CD4-positive, alpha-beta T cell (primary cell): ENCODE measurements at regions not wholly inside any gene's neighbourhood (a gene's known extent, or its start where the extent isn't known, plus 50 kb on each side); places are given as distances from the start of the nearest gene placed in this dataset.

ENCODE experiments used
- ATAC-seq: fragments of 200-7000 bp; cut with Tn5 transposase; one replicate; pipeline ENCODE4 v1.10.0; 2022; ENCODE audit warnings: mild to moderate bottlenecking; ENCODE audit not compliant: poor library complexity
- CTCF ChIA-PET: fragments of 350-600 bp; sonication (Branson Sonifier 250); formaldehyde crosslinking; loops from one replicate; lab custom pipeline; 2021; ENCODE audit warnings: antibody characterized with exemption, inconsistent platforms; lab: Charles Lee
- POLR2A ChIA-PET: fragments of 350-600 bp; sonication (Branson Sonifier 250); formaldehyde crosslinking; loops from one replicate; lab custom pipeline; 2021; ENCODE audit warnings: antibody characterized with exemption, inconsistent platforms; lab: Charles Lee
- DNase-seq, 14 experiments: peaks; one replicate each; pipeline ENCODE4 v3.0.0-alpha.2; 2013 to 2020; ENCODE audit warnings: mixed read lengths in 2 of 14
- H3K27ac ChIP-seq, 2 donors: one replicate each; pipeline versions ENCODE4 v1.5.1 to v1.7.0; 2013; ENCODE audit warnings: low read length in 2 of 2, low read depth in 1 of 2, mild to moderate bottlenecking in 1 of 2
- H3K27me3 ChIP-seq, 2 experiments: 1 replicate in 1 of 2; 2 replicates in 1 of 2; pipeline versions ENCODE4 v1.6.1 to v1.7.0; 2013; ENCODE audit warnings: low read length in 2 of 2, control low read depth in 1 of 2, mild to moderate bottlenecking in 1 of 2, moderate library complexity in 1 of 2; ENCODE audit not compliant: insufficient read depth in 2 of 2, control insufficient read depth in 1 of 2
- H3K36me3 ChIP-seq: one replicate; pipeline ENCODE4 v1.6.1; 2013; ENCODE audit warnings: low read length, control low read depth; ENCODE audit not compliant: insufficient read depth
- H3K4me1 ChIP-seq: one replicate; pipeline ENCODE4 v1.6.1; 2013; ENCODE audit warnings: low read length, control low read depth; ENCODE audit not compliant: insufficient read depth
- H3K4me3 ChIP-seq: one replicate; pipeline ENCODE4 v1.5.1; 2013; ENCODE audit warnings: mild to moderate bottlenecking, low read length, moderate library complexity
- H3K9me3 ChIP-seq, 2 experiments: 1 replicate in 1 of 2; 2 replicates in 1 of 2; pipeline versions ENCODE4 v1.6.1 to v1.7.0; 2013; ENCODE audit warnings: low read length in 2 of 2, mild to moderate bottlenecking in 2 of 2, control low read depth in 1 of 2, moderate library complexity in 1 of 2; ENCODE audit not compliant: control insufficient read depth in 1 of 2, insufficient read depth in 1 of 2
- H3K27ac Mint-ChIP-seq: one replicate; pipeline ENCODE4 v1.8.0; 2020; ENCODE audit warnings: mixed read lengths
- H3K27me3 Mint-ChIP-seq: one replicate; pipeline ENCODE4 v1.8.0; 2021; ENCODE audit warnings: mixed read lengths
- H3K36me3 Mint-ChIP-seq: one replicate; pipeline ENCODE4 v1.8.0; 2021; ENCODE audit warnings: low read depth, mixed read lengths
- H3K4me1 Mint-ChIP-seq: one replicate; pipeline ENCODE4 v1.8.0; 2021; ENCODE audit warnings: low read depth, mixed read lengths
- H3K4me3 Mint-ChIP-seq: one replicate; pipeline ENCODE4 v1.8.0; 2020; ENCODE audit warnings: mild to moderate bottlenecking, mixed read lengths
- H3K9me3 Mint-ChIP-seq: one replicate; pipeline ENCODE4 v1.8.0; 2020; ENCODE audit warnings: mixed read lengths
- intact Hi-C, 2 experiments: fragments of 100-400 bp; cut with DNase I in 1 of 2; cut with micrococcal nuclease in 1 of 2; formaldehyde crosslinking; loops; one replicate each; pipeline versions ENCODE4 v1.15.1 to v1.9.0; 2023 to 2025; cut with DNase I, micrococcal nuclease
- TF ChIP-seq, protein P1 (sequence below): fragments of 200-600 bp; IDR thresholded peaks from one replicate; pipeline ENCODE4 v1.8.0; 2022; ENCODE audit warnings: antibody characterized with exemption, mild to moderate bottlenecking

GRCh38 chr18:67650686-67651385, 134.3 kb upstream of the DSEL start:
- H3K9me3 Mint-ChIP-seq = no peaks in the 10 kb centered on the region
- no peaks in the 10 kb centered on the region for H3K27me3 Mint-ChIP-seq
- Histone ChIP-seq H3K27ac (no peak overlapping the region), H3K9me3 (no peaks in the 10 kb centered on the region), H3K4me1 (no peaks in the 10 kb centered on the region), H3K36me3 (no peaks in the 10 kb centered on the region), H3K4me3 (no peak overlapping the region), H3K27me3 (no peaks in the 10 kb centered on the region)
- ATAC-seq (no peak), DNase-seq (no peak)
- H3K4me3 Mint-ChIP-seq = no peak overlapping the region
- intact Hi-C loops = no loop called here
- ChIA-PET POLR2A (no interaction called here), CTCF (no interaction called here)
- TF ChIP-seq, protein P1, sequence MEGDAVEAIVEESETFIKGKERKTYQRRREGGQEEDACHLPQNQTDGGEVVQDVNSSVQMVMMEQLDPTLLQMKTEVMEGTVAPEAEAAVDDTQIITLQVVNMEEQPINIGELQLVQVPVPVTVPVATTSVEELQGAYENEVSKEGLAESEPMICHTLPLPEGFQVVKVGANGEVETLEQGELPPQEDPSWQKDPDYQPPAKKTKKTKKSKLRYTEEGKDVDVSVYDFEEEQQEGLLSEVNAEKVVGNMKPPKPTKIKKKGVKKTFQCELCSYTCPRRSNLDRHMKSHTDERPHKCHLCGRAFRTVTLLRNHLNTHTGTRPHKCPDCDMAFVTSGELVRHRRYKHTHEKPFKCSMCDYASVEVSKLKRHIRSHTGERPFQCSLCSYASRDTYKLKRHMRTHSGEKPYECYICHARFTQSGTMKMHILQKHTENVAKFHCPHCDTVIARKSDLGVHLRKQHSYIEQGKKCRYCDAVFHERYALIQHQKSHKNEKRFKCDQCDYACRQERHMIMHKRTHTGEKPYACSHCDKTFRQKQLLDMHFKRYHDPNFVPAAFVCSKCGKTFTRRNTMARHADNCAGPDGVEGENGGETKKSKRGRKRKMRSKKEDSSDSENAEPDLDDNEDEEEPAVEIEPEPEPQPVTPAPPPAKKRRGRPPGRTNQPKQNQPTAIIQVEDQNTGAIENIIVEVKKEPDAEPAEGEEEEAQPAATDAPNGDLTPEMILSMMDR = no peak
- H3K27ac Mint-ChIP-seq = no peak overlapping the region
- H3K36me3 Mint-ChIP-seq = no peaks in the 10 kb centered on the region
- H3K4me1 Mint-ChIP-seq = no peaks in the 10 kb centered on the region

DNA sequence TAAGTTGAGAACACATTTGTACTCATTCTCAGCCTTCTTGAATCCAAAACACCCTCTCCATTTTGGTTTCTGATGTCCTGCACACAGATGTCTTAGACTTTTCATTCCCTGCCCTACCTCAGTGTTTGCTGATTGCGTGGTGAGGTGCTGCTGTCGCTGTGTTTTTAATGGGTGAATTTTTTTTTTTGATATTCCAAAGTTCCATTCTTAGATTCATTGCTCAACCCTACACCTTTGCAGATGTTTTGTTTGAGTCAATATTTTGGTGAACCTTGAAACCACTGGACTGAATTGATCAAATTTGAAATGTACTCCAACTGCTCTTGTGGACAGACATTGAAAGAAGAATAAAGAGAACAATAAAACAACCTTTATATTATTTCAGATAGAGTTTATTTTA, 130.4 kb upstream of the DSEL start:
- Mint-ChIP-seq H3K27ac (no peak overlapping the region), H3K4me3 (no peak overlapping the region), H3K9me3 (no peaks in the 10 kb centered on the region), H3K36me3 (no peaks in the 10 kb centered on the region), H3K4me1 (no peaks in the 10 kb centered on the region), H3K27me3 (no peaks in the 10 kb centered on the region)
- H3K9me3 ChIP-seq = no peaks in the 10 kb centered on the region
- intact Hi-C loops = no loop called here
- H3K27me3 ChIP-seq = no peaks in the 10 kb centered on the region
- H3K27ac ChIP-seq = no peak overlapping the region
- TF ChIP-seq, protein P1 = no peak
- no peak overlapping the region for H3K4me3 ChIP-seq
- H3K36me3 ChIP-seq = no peaks in the 10 kb centered on the region
- POLR2A ChIA-PET = no interaction called here
- CTCF ChIA-PET = no interaction called here
- ATAC-seq (no peak), DNase-seq (no peak)
- H3K4me1 ChIP-seq = no peaks in the 10 kb centered on the region

DNA sequence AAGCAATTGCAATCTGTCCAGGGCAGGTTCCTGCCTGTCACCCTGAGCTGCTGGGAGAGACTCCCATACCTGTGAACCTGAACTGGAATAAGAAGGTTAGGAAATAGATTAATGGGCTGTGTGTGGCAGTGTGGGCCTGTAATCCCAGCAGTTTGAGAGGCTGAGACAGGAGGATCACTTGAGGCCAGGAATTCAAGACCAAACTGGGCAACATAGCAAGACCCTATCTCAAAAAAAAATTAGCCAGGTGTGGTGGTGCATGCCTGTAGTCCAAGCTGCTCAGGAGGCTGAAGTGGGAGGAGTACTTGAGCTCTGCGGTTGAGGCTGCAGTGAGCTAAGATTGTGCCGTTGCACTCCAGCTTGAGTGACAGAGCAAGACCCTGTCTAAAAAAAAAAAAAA, 127.7 kb upstream of the DSEL start:
- H3K36me3 Mint-ChIP-seq = no peaks in the 10 kb centered on the region
- H3K27ac Mint-ChIP-seq = no peak overlapping the region
- Histone ChIP-seq H3K4me1 (no peaks in the 10 kb centered on the region), H3K4me3 (no peak overlapping the region), H3K36me3 (no peaks in the 10 kb centered on the region), H3K27me3 (no peaks in the 10 kb centered on the region), H3K27ac (no peak overlapping the region), H3K9me3 (no peaks in the 10 kb centered on the region)
- TF ChIP-seq, protein P1 = no peak
- no peak overlapping the region for H3K4me3 Mint-ChIP-seq
- H3K4me1 Mint-ChIP-seq = no peaks in the 10 kb centered on the region
- ChIA-PET CTCF (no interaction called here), POLR2A (no interaction called here)
- ATAC-seq (no peak), DNase-seq (no peak)
- no peaks in the 10 kb centered on the region for H3K9me3 Mint-ChIP-seq
- H3K27me3 Mint-ChIP-seq = no peaks in the 10 kb centered on the region
- intact Hi-C loops = no loop called here
